Nephron progenitor cell (in vitro differentiated cells): ENCODE measurements at regions not wholly inside any gene's neighbourhood (a gene's known extent, or its start where the extent isn't known, plus 50 kb on each side); places are given as distances from the start of the nearest gene placed in this dataset.

Source experiments
- DNase-seq: peaks from one replicate; pipeline ENCODE4 v3.0.0; 2021
- H3K27ac Mint-ChIP-seq: 2 replicates; pipeline ENCODE4 v1.8.0; 2021; ENCODE audit warnings: mild to moderate bottlenecking, moderate library complexity, mixed read lengths
- H3K27me3 Mint-ChIP-seq: 2 replicates; pipeline ENCODE4 v1.8.0; 2021; ENCODE audit warnings: mild to moderate bottlenecking, low read depth, mixed read lengths; ENCODE audit not compliant: poor library complexity
- H3K36me3 Mint-ChIP-seq: 2 replicates; pipeline ENCODE4 v1.8.0; 2021; ENCODE audit warnings: low read depth, mixed read lengths
- H3K4me1 Mint-ChIP-seq: 2 replicates; pipeline ENCODE4 v1.8.0; 2021; ENCODE audit warnings: mixed read lengths
- H3K4me3 Mint-ChIP-seq: 2 replicates; pipeline ENCODE4 v1.8.0; 2021; ENCODE audit warnings: mild to moderate bottlenecking, moderate library complexity, mixed read lengths
- H3K9me3 Mint-ChIP-seq: 2 replicates; pipeline ENCODE4 v1.8.0; 2021; ENCODE audit warnings: mild to moderate bottlenecking, moderate library complexity, mixed read lengths
- CTCF ChIP-seq: fragments of 200-600 bp; sonication (generic); IDR thresholded peaks from 2 replicates; pipeline ENCODE4 v1.5.0; 2021; ENCODE audit warnings: antibody characterized with exemption

- no peak for TF ChIP-seq CTCF
- DNase-seq = no peak
- Mint-ChIP-seq H3K27me3 (peaks cover 13% of the 10 kb centered on the region), H3K27ac (no peak overlapping the region), H3K9me3 (peaks cover 30% of the 10 kb centered on the region), H3K36me3 (no peaks in the 10 kb centered on the region), H3K4me3 (no peak overlapping the region), H3K4me1 (no peaks in the 10 kb centered on the region)
Observed at GRCh38 chr6:168719901-168720300, 278.9 kb downstream of the SMOC2 start.

GRCh38 chr6:168718821-168719475 lies 278.0 kb downstream of the SMOC2 start:
- TF ChIP-seq CTCF = no peak
- H3K4me3 Mint-ChIP-seq = no peak overlapping the region

More at GRCh38 chr6:168718821-168719475, 278.0 kb downstream of the SMOC2 start:
- no peaks in the 10 kb centered on the region for H3K36me3 Mint-ChIP-seq
- peaks cover 22% of the 10 kb centered on the region for H3K9me3 Mint-ChIP-seq
- DNase-seq = no peak
- H3K4me1 Mint-ChIP-seq = no peaks in the 10 kb centered on the region
- no peak overlapping the region for H3K27ac Mint-ChIP-seq
- H3K27me3 Mint-ChIP-seq = peaks cover 13% of the 10 kb centered on the region
